ENCODE measurements at regions not wholly inside any gene's neighbourhood (a gene's known extent, or its start where the extent isn't known, plus 50 kb on each side); places are given as distances from the start of the nearest gene placed in this dataset.
"Not testable (repeated sequence)": the region's sequence is repeated elsewhere in the genome, so short reads cannot be mapped to it uniquely, and the experiment has no call there.

- no peak for DNase-seq (ENCODE audit: extremely low read depth, low read depth, low spot score)
These were observed 227.0 kb upstream of the ECI2 start for GRCh38 chr6:4362326-4362725.

GRCh38 chr6:4360920-4361319, 225.5 kb upstream of the ECI2 start:
- DNase-seq (ENCODE audit: extremely low read depth, low read depth, low spot score), result no peak

- no peak for DNase-seq (ENCODE audit: extremely low read depth, low read depth, low spot score)
These were observed 223.8 kb upstream of the ECI2 start for GRCh38 chr6:4359108-4359730.

- DNase-seq (ENCODE audit: extremely low read depth, low read depth, low spot score), result peak; percentile 97
These were observed 223.2 kb upstream of the ECI2 start for GRCh38 chr6:4358414-4359107.

GRCh38 chr6:4357660-4358152, 222.3 kb upstream of the ECI2 start:
- not testable (repeated sequence) for DNase-seq (ENCODE audit: extremely low read depth, low read depth, low spot score)

GRCh38 chr6:4356899-4357659, 221.7 kb upstream of the ECI2 start:
- no peak for DNase-seq (ENCODE audit: extremely low read depth, low read depth, low spot score)

- DNase-seq (ENCODE audit: extremely low read depth, low read depth, low spot score), result no peak
These were observed 219.9 kb upstream of the ECI2 start for GRCh38 chr6:4355241-4355640.

- DNase-seq (ENCODE audit: extremely low read depth, low read depth, low spot score), result no peak
These were observed 218.8 kb upstream of the ECI2 start for GRCh38 chr6:4354181-4354580.

- DNase-seq (ENCODE audit: extremely low read depth, low read depth, low spot score), result no peak
These were observed 217.4 kb upstream of the ECI2 start for GRCh38 chr6:4352731-4353130.

GRCh38 chr6:4352322-4352669, 216.9 kb upstream of the ECI2 start:
- no peak for DNase-seq (ENCODE audit: extremely low read depth, low read depth, low spot score)

- no peak for DNase-seq (ENCODE audit: extremely low read depth, low read depth, low spot score)
These were observed 216.3 kb upstream of the ECI2 start for GRCh38 chr6:4351520-4352321.

- DNase-seq (ENCODE audit: extremely low read depth, low read depth, low spot score), result peak; percentile 90
These were observed 215.5 kb upstream of the ECI2 start for GRCh38 chr6:4350567-4351519.

- DNase-seq (ENCODE audit: extremely low read depth, low read depth, low spot score), result no peak
These were observed 214.6 kb upstream of the ECI2 start for GRCh38 chr6:4349931-4350330.

GRCh38 chr6:4349323-4349722, 213.9 kb upstream of the ECI2 start:
- no peak for DNase-seq (ENCODE audit: extremely low read depth, low read depth, low spot score)

GRCh38 chr6:4348462-4349112, 213.2 kb upstream of the ECI2 start:
- DNase-seq (ENCODE audit: extremely low read depth, low read depth, low spot score), result no peak

- DNase-seq (ENCODE audit: extremely low read depth, low read depth, low spot score), result no peak
These were observed 212.5 kb upstream of the ECI2 start for GRCh38 chr6:4347877-4348276.

GRCh38 chr6:4346659-4347333, 211.4 kb upstream of the ECI2 start:
- no peak for DNase-seq (ENCODE audit: extremely low read depth, low read depth, low spot score)

- no peak for DNase-seq (ENCODE audit: extremely low read depth, low read depth, low spot score)
These were observed 210.2 kb upstream of the ECI2 start for GRCh38 chr6:4345543-4345942.

All from glomerular endothelial cell (primary cell).